IMR-90 (cell line): ENCODE measurements at regions not wholly inside any gene's neighbourhood (a gene's known extent, or its start where the extent isn't known, plus 50 kb on each side); places are given as distances from the start of the nearest gene placed in this dataset.

Source experiments
- ATAC-seq: fragments of 200-7000 bp; cut with Tn5 transposase; 2 replicates; pipeline ENCODE4 v1.9.1; 2020; ENCODE audit warnings: low read depth, mild to moderate bottlenecking, moderate library complexity
- BruUV-seq: library from RNA; stranded (reverse); fragments of 400-500 nt; replicated peaks from 2 replicates; lab custom pipeline; 2021; lab: Mats Ljungman, UMichigan
- CTCF ChIA-PET: fragments of 300-600 bp; formaldehyde crosslinking; extraction: SDS; loops from one replicate; lab custom pipeline; 2021; ENCODE audit warnings: antibody characterized with exemption; lab: Yijun Ruan, JAX
- POLR2A ChIA-PET: fragments of 300-600 bp; sonication (Branson Sonifier 250); formaldehyde crosslinking; loops from one replicate; lab custom pipeline; 2022; ENCODE audit warnings: antibody characterized with exemption; ENCODE audit not compliant: unreplicated experiment; lab: Charles Lee
- DNase-seq: peaks from one replicate; pipeline ENCODE4 v3.0.0; 2013
- H2AFZ ChIP-seq: replicated peaks from 2 replicates; pipeline ENCODE3; 2013; ENCODE audit warnings: low read length, mild to moderate bottlenecking; ENCODE audit not compliant: poor library complexity
- H2AK5ac ChIP-seq: 2 replicates; pipeline ENCODE4 v1.6.1; 2013; ENCODE audit warnings: low read depth, low read length, inconsistent platforms
- H2AK9ac ChIP-seq: replicated peaks from 2 replicates; pipeline ENCODE3; 2013; ENCODE audit warnings: mild to moderate bottlenecking, low read depth, low read length, moderate library complexity; ENCODE audit not compliant: poor library complexity
- H2BK120ac ChIP-seq: 2 replicates; pipeline ENCODE4 v1.6.1; 2013; ENCODE audit warnings: low read depth, low read length, inconsistent platforms
- H2BK15ac ChIP-seq: 3 replicates; pipeline ENCODE4 v1.6.1; 2013; ENCODE audit warnings: low read depth, low read length, inconsistent platforms
- H2BK20ac ChIP-seq: 2 replicates; pipeline ENCODE4 v1.6.1; 2013; ENCODE audit warnings: low read depth, mild to moderate bottlenecking, inconsistent platforms, low read length, moderate library complexity
- H2BK5ac ChIP-seq: 2 replicates; pipeline ENCODE4 v1.6.1; 2013; ENCODE audit warnings: mild to moderate bottlenecking, low read depth, low read length, inconsistent platforms; ENCODE audit not compliant: poor library complexity, severe bottlenecking
- H3K14ac ChIP-seq: replicated peaks from 2 replicates; pipeline ENCODE4 v1.6.1; 2013; ENCODE audit warnings: low read depth, low read length, inconsistent platforms
- H3K18ac ChIP-seq: 2 replicates; pipeline ENCODE4 v1.6.1; 2013; ENCODE audit warnings: low read depth, low read length, control low read depth
- H3K23ac ChIP-seq: 2 replicates; pipeline ENCODE4 v1.6.1; 2013; ENCODE audit warnings: low read depth, low read length, inconsistent platforms
- H3K27ac ChIP-seq: 2 replicates; pipeline ENCODE4 v1.5.1; 2013; ENCODE audit warnings: mild to moderate bottlenecking, control low read depth, low read length; ENCODE audit not compliant: insufficient read depth
- H3K27me3 ChIP-seq: 2 replicates; pipeline ENCODE4 v1.6.1; 2013; ENCODE audit warnings: low read length; ENCODE audit not compliant: control insufficient read depth, insufficient read depth
- H3K36me3 ChIP-seq: 2 replicates; pipeline ENCODE4 v1.6.1; 2013; ENCODE audit warnings: low read length, mixed read lengths; ENCODE audit not compliant: control insufficient read depth, insufficient read depth
- H3K4ac ChIP-seq: 2 replicates; pipeline ENCODE4 v1.6.1; 2013; ENCODE audit warnings: low read depth, low read length, inconsistent platforms
- H3K4me1 ChIP-seq: 2 replicates; pipeline ENCODE4 v1.6.1; 2013; ENCODE audit warnings: low read length, mixed read lengths; ENCODE audit not compliant: control insufficient read depth, insufficient read depth
- H3K4me2 ChIP-seq: 2 replicates; pipeline ENCODE4 v1.6.1; 2013; ENCODE audit warnings: low read depth, mild to moderate bottlenecking, control low read depth, low read length, moderate library complexity
- H3K4me3 ChIP-seq: 2 replicates; pipeline ENCODE4 v1.5.1; 2013; ENCODE audit warnings: low read depth, mild to moderate bottlenecking, control low read depth, low read length, moderate library complexity; ENCODE audit not compliant: insufficient read depth
- H3K56ac ChIP-seq: 2 replicates; pipeline ENCODE4 v1.6.1; 2013; ENCODE audit warnings: low read length, inconsistent platforms; ENCODE audit not compliant: insufficient read depth; ENCODE audit errors: extremely low read depth
- H3K79me1 ChIP-seq, 2 experiments: 2 replicates each; pipeline ENCODE4 v1.6.1; 2013; ENCODE audit warnings: low read length in 2 of 2, inconsistent platforms in 1 of 2, low read depth in 1 of 2
- H3K9ac ChIP-seq: 2 replicates; pipeline ENCODE4 v1.6.1; 2013; ENCODE audit warnings: low read depth, low read length, control low read depth
- H3K9me1 ChIP-seq: 2 replicates; pipeline ENCODE4 v1.6.1; 2013; ENCODE audit warnings: low read length, inconsistent platforms; ENCODE audit not compliant: insufficient read depth
- H3K9me3 ChIP-seq: 2 replicates; pipeline ENCODE4 v1.6.1; 2013; ENCODE audit warnings: low read length; ENCODE audit not compliant: control insufficient read depth, insufficient read depth
- H4K20me1 ChIP-seq: 2 replicates; pipeline ENCODE4 v1.6.1; 2013; ENCODE audit warnings: low read length, inconsistent platforms; ENCODE audit not compliant: insufficient read depth
- H4K5ac ChIP-seq: 2 replicates; pipeline ENCODE4 v1.6.1; 2013; ENCODE audit warnings: mild to moderate bottlenecking, low read depth, low read length, control low read depth
- H4K8ac ChIP-seq, 2 experiments: 2 replicates each; pipeline ENCODE4 v1.6.1; 2013; ENCODE audit warnings: low read depth in 2 of 2, low read length in 2 of 2, control low read depth in 1 of 2, inconsistent platforms in 1 of 2
- H4K91ac ChIP-seq: 2 replicates; pipeline ENCODE4 v1.6.1; 2013; ENCODE audit warnings: low read depth, low read length, inconsistent platforms; ENCODE audit not compliant: insufficient read depth
- BHLHE40 ChIP-seq: fragments of 150-350 bp; IDR thresholded peaks from 2 replicates; pipeline ENCODE4 v1.6.1; 2016; ENCODE audit warnings: mild to moderate bottlenecking, low read depth, low read length
- CEBPB ChIP-seq: IDR thresholded peaks from 2 replicates; pipeline ENCODE4 v1.6.1; 2012; ENCODE audit warnings: low read depth, low read length, improper control_type of control experiment
- ELK1 ChIP-seq: fragments of 150-350 bp; IDR thresholded peaks from 2 replicates; pipeline ENCODE4 v1.6.1; 2016; ENCODE audit warnings: low read depth, mild to moderate bottlenecking, low read length, moderate library complexity, borderline replicate concordance
- FOS ChIP-seq: fragments of 150-350 bp; IDR thresholded peaks from 2 replicates; pipeline ENCODE4 v1.6.1; 2016; ENCODE audit warnings: low read depth, low read length
- NFE2L2 ChIP-seq: fragments of 150-350 bp; IDR thresholded peaks from 2 replicates; pipeline ENCODE4 v1.6.1; 2016; ENCODE audit warnings: low read depth, mild to moderate bottlenecking, low read length
- SMC3 ChIP-seq: fragments of 150-350 bp; IDR thresholded peaks from 2 replicates; pipeline ENCODE4 v1.6.1; 2016; ENCODE audit warnings: low read depth, mild to moderate bottlenecking, antibody characterized with exemption, low read length, moderate library complexity
- USF2 ChIP-seq: fragments of 150-350 bp; IDR thresholded peaks from 2 replicates; pipeline ENCODE4 v1.6.1; 2017; ENCODE audit warnings: mild to moderate bottlenecking, antibody characterized with exemption, low read length, low read depth
- WGBS, 2 experiments: methylation state at CpG; one replicate each; pipeline versions ENCODE4 v1.1.5 to v1.1.7; 2013; ENCODE audit warnings: missing lambda C conversion rate in 2 of 2; ENCODE audit not compliant: insufficient read length in 1 of 2; ENCODE audit errors: extremely low coverage in 2 of 2; 5-methylcytosine and 5-hydroxymethylcytosine counted together
- dilution Hi-C: fragments of 300-500 bp; cut with HindIII; formaldehyde crosslinking; loops from one replicate; pipeline ENCODE4 v1.14.3; 2018; ENCODE audit warnings: low sequenced_read_pairs; ENCODE audit not compliant: unreplicated experiment
- in situ Hi-C: fragments of 300-500 bp; cut with MboI; formaldehyde crosslinking; loops from 3 replicates; pipeline ENCODE4 v1.14.3; 2019; ENCODE audit warnings: low sequenced_read_pairs, inconsistent platforms, mixed read lengths
- intact Hi-C: fragments of 100-400 bp; cut with micrococcal nuclease; formaldehyde crosslinking; loops from 2 replicates; pipeline ENCODE4 v1.10.0; 2022

DNA sequence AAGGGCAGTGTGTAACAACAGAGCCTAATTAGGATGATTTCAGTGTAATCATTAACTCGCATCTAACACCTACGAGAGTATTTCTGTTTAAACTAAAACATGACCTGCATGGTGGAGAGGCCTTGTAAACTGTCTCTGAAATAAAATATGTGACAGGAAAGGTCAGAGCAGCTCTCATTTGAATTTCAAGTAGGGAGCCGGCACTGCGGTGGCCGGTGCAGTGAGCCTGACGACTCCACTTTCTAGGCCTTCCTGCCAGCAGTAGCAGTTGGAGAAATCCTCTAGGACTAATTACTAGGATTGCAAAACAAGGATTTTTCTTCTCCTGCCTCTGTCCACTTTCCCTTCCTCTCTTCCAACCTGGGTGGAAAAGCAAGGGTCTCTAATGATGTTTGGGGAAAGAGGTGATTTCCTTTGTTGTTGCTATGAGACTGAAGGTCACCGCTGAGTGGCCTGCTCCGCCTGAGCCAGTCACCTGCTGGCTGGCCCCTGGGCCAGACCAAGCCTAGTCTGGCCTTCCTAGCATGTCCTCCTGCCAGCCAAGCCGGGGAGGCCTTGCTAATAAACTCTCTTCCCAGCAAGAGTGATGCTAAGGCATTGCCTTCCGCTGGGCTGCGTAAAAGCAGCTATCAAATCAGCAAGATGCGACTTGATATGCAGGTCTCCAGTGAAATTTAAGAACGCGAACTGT lies 245.7 kb downstream of the PSAT1 start:
- H3K36me3 ChIP-seq = no peaks in the 10 kb centered on the region
- H2AK5ac ChIP-seq = no peak overlapping the region
- TF ChIP-seq NFE2L2 (no peak), FOS (no peak), SMC3 (no peak), USF2 (no peak), CEBPB (no peak), ELK1 (no peak), BHLHE40 (no peak)
- in situ Hi-C loops = no loop called here
- H2AFZ ChIP-seq = no peak overlapping the region
- peaks cover 5% of the 10 kb centered on the region for H3K4me1 ChIP-seq
- H4K5ac ChIP-seq = no peak overlapping the region
- H3K79me1 ChIP-seq = no peaks in the 10 kb centered on the region
- H3K4ac ChIP-seq = no peak overlapping the region
- H3K27me3 ChIP-seq = peaks cover 17% of the 10 kb centered on the region
- no peak overlapping the region for H2AK9ac ChIP-seq
- dilution Hi-C loops = no loop called here
- DNase-seq = no peak
- H2BK120ac ChIP-seq = no peak overlapping the region
- H3K4me3 ChIP-seq = no peak overlapping the region
- ChIA-PET CTCF (interaction anchor here (0.7 kb wide), 1 partner anchor 940 kb away, joined by 4 read pairs; no protein-coding TSS in a partner anchor), POLR2A (no interaction called here)
- H2BK5ac ChIP-seq = no peak overlapping the region
- H3K9me1 ChIP-seq = no peaks in the 10 kb centered on the region
- no peak overlapping the region for H3K14ac ChIP-seq
- no peak overlapping the region for H2BK15ac ChIP-seq
- no peak overlapping the region for H3K56ac ChIP-seq
- BruUV-seq = no TSS peak
- H3K18ac ChIP-seq = no peak overlapping the region
- H3K9ac ChIP-seq = no peak overlapping the region
- 0 out of 2 replicates have a peak, but pooled peaks cover 2% of the 10 kb centered on the region for H3K9me3 ChIP-seq
- H4K91ac ChIP-seq = no peak overlapping the region
- no peak overlapping the region for H3K27ac ChIP-seq
- intact Hi-C loops = no loop called here
- H2BK20ac ChIP-seq = no peak overlapping the region
- H3K4me2 ChIP-seq = no peak overlapping the region
- no peak for ATAC-seq
- 61% methylated on average over 3 of the region's 14 CpGs; no CpG with 5 or more reads in 1 of the 2 experiments for WGBS, 2 experiments
- no peaks in the 10 kb centered on the region for H4K20me1 ChIP-seq
- H4K8ac ChIP-seq = no peak overlapping the region
- H3K23ac ChIP-seq = no peak overlapping the region
